OCI-LY3 (cell line): ENCODE measurements at regions not wholly inside any gene's neighbourhood (a gene's known extent, or its start where the extent isn't known, plus 50 kb on each side); places are given as distances from the start of the nearest gene placed in this dataset.

Experiments
- H2AFZ ChIP-seq: fragments of 200-600, 300-600 bp; shearing (Covaris generic); 2 replicates; pipeline ENCODE4 v1.6.0; 2014; ENCODE audit warnings: antibody characterized with exemption, low read depth, low read length
- H3K27ac ChIP-seq: fragments of 200-600, 300-600 bp; sonication (generic); 2 replicates; pipeline ENCODE4 v1.5.1; 2014; ENCODE audit warnings: mild to moderate bottlenecking, low read length, moderate library complexity, mixed read lengths
- H3K27me3 ChIP-seq: fragments of 200-600, 300-600 bp; sonication (generic); 2 replicates; pipeline ENCODE4 v1.6.1; 2014; ENCODE audit warnings: low read depth, low read length, mixed read lengths
- H3K36me3 ChIP-seq: fragments of 200-600, 300-600 bp; sonication (generic); replicated peaks from 2 replicates; pipeline ENCODE3; 2014; ENCODE audit warnings: low read depth, low read length, mixed read lengths
- H3K4me1 ChIP-seq: fragments of 300-600, 200-600 bp; sonication (generic); 2 replicates; pipeline ENCODE4 v1.6.1; 2014; ENCODE audit warnings: low read length, mixed read lengths
- H3K4me2 ChIP-seq: fragments of 200-600, 300-600 bp; sonication (generic); 2 replicates; pipeline ENCODE4 v1.6.1; 2014; ENCODE audit warnings: low read length, mixed read lengths
- H3K4me3 ChIP-seq: fragments of 300-600, 200-600 bp; sonication (generic); 2 replicates; pipeline ENCODE4 v1.5.1; 2014; ENCODE audit warnings: antibody characterized with exemption, mild to moderate bottlenecking, low read length, moderate library complexity
- H3K79me2 ChIP-seq: fragments of 300-600, 200-600 bp; shearing (Covaris generic); 2 replicates; pipeline ENCODE4 v1.6.1; 2014; ENCODE audit warnings: mild to moderate bottlenecking, low read length, mixed read lengths
- H3K9ac ChIP-seq: fragments of 300-600, 200-600 bp; shearing (Covaris generic); 2 replicates; pipeline ENCODE4 v1.6.0; 2014; ENCODE audit warnings: mild to moderate bottlenecking, low read length, moderate library complexity
- H3K9me3 ChIP-seq: fragments of 200-600, 300-600 bp; shearing (Covaris generic); 2 replicates; pipeline ENCODE4 v1.6.1; 2014; ENCODE audit warnings: low read length, mixed read lengths; ENCODE audit not compliant: insufficient read depth
- H4K20me1 ChIP-seq: fragments of 200-600, 300-600 bp; sonication (generic); 2 replicates; pipeline ENCODE4 v1.6.1; 2016; ENCODE audit warnings: low read length, mixed read lengths; ENCODE audit not compliant: insufficient read depth
- EZH2phosphoT487 ChIP-seq: fragments of 200-600 bp; shearing (Covaris generic); IDR thresholded peaks from 2 replicates; pipeline ENCODE4 v1.6.1; 2018; ENCODE audit warnings: antibody characterized with exemption, mixed run types, low read depth
- TF ChIP-seq, protein P1 (sequence below): fragments of 200-600, 300-600 bp; sonication (generic); IDR thresholded peaks from 2 replicates; pipeline ENCODE4 v1.5.1; 2014; ENCODE audit warnings: antibody characterized with exemption, low read length, low read depth

DNA sequence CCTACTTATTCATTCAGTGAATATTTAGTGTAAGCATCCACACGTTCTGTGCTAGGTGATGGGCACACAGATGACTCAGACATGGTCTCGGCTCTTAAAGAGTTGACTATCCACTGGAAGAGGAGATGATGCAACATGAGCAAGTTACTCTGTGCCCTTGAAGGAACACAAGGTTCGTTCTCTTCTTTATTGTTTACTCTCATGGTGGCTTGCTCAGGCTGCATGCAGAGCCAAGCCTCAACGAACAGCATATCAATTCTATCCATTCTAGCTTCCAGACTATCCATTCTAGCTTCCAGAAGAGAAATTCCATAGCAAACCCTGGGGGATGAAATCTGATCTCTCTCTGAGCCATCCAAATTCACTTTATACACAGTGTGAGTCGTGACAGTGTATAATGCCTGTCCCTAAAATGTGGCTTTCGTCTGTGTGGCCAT lies 68.1 kb upstream of the CTAGE1 start:
- Histone ChIP-seq H3K4me1 (no peaks in the 10 kb centered on the region), H3K4me2 (no peak overlapping the region), H4K20me1 (no peaks in the 10 kb centered on the region), H2AFZ (no peak overlapping the region), H3K9ac (no peak overlapping the region), H3K36me3 (no peaks in the 10 kb centered on the region), H3K9me3 (no peaks in the 10 kb centered on the region), H3K27ac (no peak overlapping the region), H3K27me3 (no peaks in the 10 kb centered on the region), H3K79me2 (no peaks in the 10 kb centered on the region), H3K4me3 (no peak overlapping the region)
- no peak for TF ChIP-seq EZH2phosphoT487
- TF ChIP-seq, protein P1, sequence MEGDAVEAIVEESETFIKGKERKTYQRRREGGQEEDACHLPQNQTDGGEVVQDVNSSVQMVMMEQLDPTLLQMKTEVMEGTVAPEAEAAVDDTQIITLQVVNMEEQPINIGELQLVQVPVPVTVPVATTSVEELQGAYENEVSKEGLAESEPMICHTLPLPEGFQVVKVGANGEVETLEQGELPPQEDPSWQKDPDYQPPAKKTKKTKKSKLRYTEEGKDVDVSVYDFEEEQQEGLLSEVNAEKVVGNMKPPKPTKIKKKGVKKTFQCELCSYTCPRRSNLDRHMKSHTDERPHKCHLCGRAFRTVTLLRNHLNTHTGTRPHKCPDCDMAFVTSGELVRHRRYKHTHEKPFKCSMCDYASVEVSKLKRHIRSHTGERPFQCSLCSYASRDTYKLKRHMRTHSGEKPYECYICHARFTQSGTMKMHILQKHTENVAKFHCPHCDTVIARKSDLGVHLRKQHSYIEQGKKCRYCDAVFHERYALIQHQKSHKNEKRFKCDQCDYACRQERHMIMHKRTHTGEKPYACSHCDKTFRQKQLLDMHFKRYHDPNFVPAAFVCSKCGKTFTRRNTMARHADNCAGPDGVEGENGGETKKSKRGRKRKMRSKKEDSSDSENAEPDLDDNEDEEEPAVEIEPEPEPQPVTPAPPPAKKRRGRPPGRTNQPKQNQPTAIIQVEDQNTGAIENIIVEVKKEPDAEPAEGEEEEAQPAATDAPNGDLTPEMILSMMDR = no peak

DNA sequence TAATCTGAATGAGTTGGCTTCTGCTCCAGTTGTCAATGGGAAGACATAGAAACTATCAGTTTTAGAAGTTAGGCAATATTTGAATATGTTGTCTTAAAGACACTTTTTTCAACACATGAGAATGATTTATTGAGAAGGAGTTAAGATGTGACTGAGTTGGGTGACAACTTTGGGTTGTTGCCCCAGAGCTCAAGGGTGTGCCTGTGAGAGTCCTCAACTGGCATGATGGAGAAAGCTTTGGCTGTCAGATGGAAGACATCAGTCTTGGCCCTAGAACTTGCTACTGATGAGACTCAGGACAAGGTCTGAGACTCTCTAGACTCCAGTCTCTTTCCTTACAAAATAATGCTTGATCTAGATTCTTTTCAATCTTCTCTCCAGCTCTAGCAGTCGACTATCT lies 69.0 kb upstream of the CTAGE1 start:
- TF ChIP-seq, protein P1 = no peak
- TF ChIP-seq EZH2phosphoT487 = no peak
- Histone ChIP-seq H3K4me3 (no peak overlapping the region), H3K27me3 (no peaks in the 10 kb centered on the region), H3K27ac (no peak overlapping the region), H3K4me2 (no peak overlapping the region), H4K20me1 (no peaks in the 10 kb centered on the region), H2AFZ (no peak overlapping the region), H3K4me1 (no peaks in the 10 kb centered on the region), H3K79me2 (no peaks in the 10 kb centered on the region), H3K9ac (no peak overlapping the region), H3K9me3 (no peaks in the 10 kb centered on the region), H3K36me3 (no peaks in the 10 kb centered on the region)

DNA sequence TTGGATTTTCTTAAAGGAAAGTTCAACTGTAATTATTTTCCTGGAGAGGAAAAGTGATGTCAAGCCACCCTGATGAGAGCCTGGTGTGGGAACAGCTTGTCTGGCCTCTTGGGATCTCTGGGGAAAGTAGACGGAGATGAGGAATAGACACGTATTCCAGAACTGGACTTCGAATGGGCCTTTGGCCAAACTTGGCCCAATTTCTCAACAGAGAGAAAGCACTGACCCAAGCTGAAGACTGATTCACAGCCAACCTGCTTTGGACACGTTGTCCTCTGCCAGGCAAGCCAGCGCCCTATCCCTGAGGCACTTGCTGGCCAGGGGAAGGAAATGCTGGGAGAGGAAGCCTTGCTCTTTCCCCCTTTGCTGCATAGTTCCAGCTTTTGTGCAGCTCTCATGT lies 70.8 kb upstream of the CTAGE1 start:
- H3K9ac ChIP-seq = no peak overlapping the region
- H2AFZ ChIP-seq = no peak overlapping the region
- H3K9me3 ChIP-seq = no peaks in the 10 kb centered on the region
- no peak for TF ChIP-seq EZH2phosphoT487
- TF ChIP-seq, protein P1 = no peak
- H3K36me3 ChIP-seq = no peaks in the 10 kb centered on the region
- no peak overlapping the region for H3K4me3 ChIP-seq
- H3K4me2 ChIP-seq = no peak overlapping the region
- no peak overlapping the region for H3K27ac ChIP-seq
- H3K79me2 ChIP-seq = no peaks in the 10 kb centered on the region
- H3K4me1 ChIP-seq = no peaks in the 10 kb centered on the region
- no peaks in the 10 kb centered on the region for H3K27me3 ChIP-seq
- H4K20me1 ChIP-seq = no peaks in the 10 kb centered on the region

DNA sequence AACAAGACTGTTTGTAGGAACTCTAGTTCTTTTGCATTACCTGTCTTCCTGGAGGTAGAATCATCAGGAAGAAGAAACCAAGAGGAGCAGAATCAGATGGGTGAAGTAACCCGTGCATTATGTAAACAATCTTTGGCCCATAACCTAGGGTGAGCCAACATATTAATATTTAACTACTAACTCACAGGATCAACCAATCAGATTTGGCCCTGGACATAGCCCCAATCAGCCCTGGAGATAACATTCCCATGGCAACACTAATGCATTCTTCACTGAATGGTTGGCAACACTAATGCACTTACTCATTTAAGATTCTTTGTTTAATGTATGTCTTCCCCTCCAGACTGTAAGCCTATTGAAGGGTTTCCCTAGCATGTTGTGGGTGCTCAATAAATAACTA lies 72.0 kb upstream of the CTAGE1 start:
- no peaks in the 10 kb centered on the region for H3K36me3 ChIP-seq
- no peak overlapping the region for H3K9ac ChIP-seq
- H3K4me2 ChIP-seq = no peak overlapping the region
- H3K27ac ChIP-seq = no peak overlapping the region
- no peaks in the 10 kb centered on the region for H3K27me3 ChIP-seq
- no peaks in the 10 kb centered on the region for H3K9me3 ChIP-seq
- no peaks in the 10 kb centered on the region for H3K79me2 ChIP-seq
- H4K20me1 ChIP-seq = no peaks in the 10 kb centered on the region
- no peak overlapping the region for H2AFZ ChIP-seq
- H3K4me1 ChIP-seq = no peaks in the 10 kb centered on the region
- TF ChIP-seq, protein P1 = no peak
- no peak for TF ChIP-seq EZH2phosphoT487
- H3K4me3 ChIP-seq = no peak overlapping the region
